T-cell (primary cell): ENCODE measurements at regions not wholly inside any gene's neighbourhood (a gene's known extent, or its start where the extent isn't known, plus 50 kb on each side); places are given as distances from the start of the nearest gene placed in this dataset.

Experiments
- ATAC-seq, 4 experiments: fragments of 200-7000 bp in 3 of 4; fragments of 150-1000 bp in 1 of 4; cut with Tn5 transposase; replicated peaks in 1 of 4; 1 replicate in 3 of 4; 2 replicates in 1 of 4; pipeline ENCODE4 v1.10.0; 2021; ENCODE audit warnings: moderate library complexity in 3 of 4, mild to moderate bottlenecking in 2 of 4, moderate number of reproducible peaks in 1 of 4
- CTCF ChIA-PET, 2 donors: fragments of 300-600 bp; sonication (Branson Sonifier 250); formaldehyde crosslinking; loops; one replicate each; lab custom pipeline; 2022; ENCODE audit warnings: antibody characterized with exemption in 2 of 2; lab: Charles Lee
- POLR2A ChIA-PET, 2 donors: fragments of 300-600 bp; sonication (Branson Sonifier 250); formaldehyde crosslinking; loops; one replicate each; lab custom pipeline; 2022; ENCODE audit warnings: antibody characterized with exemption in 2 of 2; lab: Charles Lee
- DNase-seq, 35 experiments: peaks; one replicate each; pipeline versions ENCODE4 v3.0.0 to v3.0.0-alpha.2; 2013 to 2023
- H3K27ac ChIP-seq: one replicate; pipeline ENCODE4 v1.5.1; 2013; ENCODE audit warnings: low read length
- H3K27me3 ChIP-seq, 2 experiments: replicated peaks in 1 of 2; 1 replicate in 1 of 2; 2 replicates in 1 of 2; pipeline versions ENCODE4 v1.6.1 to v1.7.0; 2013; ENCODE audit warnings: low read length in 1 of 2, mixed read lengths in 1 of 2; ENCODE audit not compliant: control insufficient read depth in 2 of 2, insufficient read depth in 2 of 2; ENCODE audit errors: extremely low read depth in 1 of 2
- H3K36me3 ChIP-seq, 2 donors: 1 replicate in 1 of 2; 2 replicates in 1 of 2; pipeline versions ENCODE4 v1.6.1 to v1.7.0; 2013; ENCODE audit warnings: low read length in 1 of 2; ENCODE audit not compliant: control insufficient read depth in 2 of 2, insufficient read depth in 1 of 2; ENCODE audit errors: extremely low read depth in 1 of 2
- H3K4me1 ChIP-seq, 2 experiments: 1 replicate in 1 of 2; 2 replicates in 1 of 2; pipeline versions ENCODE4 v1.6.1 to v1.7.0; 2013; ENCODE audit warnings: low read length in 2 of 2, mixed read lengths in 1 of 2; ENCODE audit not compliant: insufficient read depth in 2 of 2, control insufficient read depth in 1 of 2; ENCODE audit errors: extremely low read depth in 1 of 2
- H3K4me3 ChIP-seq, 2 donors: 1 replicate in 1 of 2; 2 replicates in 1 of 2; pipeline versions ENCODE4 v1.5.1 to v1.7.0; 2013; ENCODE audit warnings: mild to moderate bottlenecking in 2 of 2, low read length in 1 of 2, moderate library complexity in 1 of 2; ENCODE audit not compliant: control insufficient read depth in 1 of 2; ENCODE audit errors: extremely low read depth in 1 of 2
- H3K9me3 ChIP-seq: 2 replicates; pipeline ENCODE4 v1.7.0; 2013
- H3K27ac Mint-ChIP-seq, 2 donors: one replicate each; pipeline ENCODE4 v1.8.0; 2020 to 2021; ENCODE audit warnings: mild to moderate bottlenecking in 2 of 2, mixed read lengths in 2 of 2
- H3K27me3 Mint-ChIP-seq, 2 donors: one replicate each; pipeline ENCODE4 v1.8.0; 2021 to 2022; ENCODE audit warnings: mixed read lengths in 2 of 2
- H3K36me3 Mint-ChIP-seq: one replicate; pipeline ENCODE4 v1.8.0; 2021; ENCODE audit warnings: mixed read lengths
- H3K4me1 Mint-ChIP-seq, 3 donors: one replicate each; pipeline ENCODE4 v1.8.0; 2020 to 2022; ENCODE audit warnings: mixed read lengths in 3 of 3, mild to moderate bottlenecking in 1 of 3
- H3K4me3 Mint-ChIP-seq, 3 donors: one replicate each; pipeline ENCODE4 v1.8.0; 2020 to 2022; ENCODE audit warnings: mild to moderate bottlenecking in 3 of 3, mixed read lengths in 3 of 3, moderate library complexity in 3 of 3
- H3K9me3 Mint-ChIP-seq, 3 donors: one replicate each; pipeline ENCODE4 v1.8.0; 2020 to 2022; ENCODE audit warnings: mixed read lengths in 3 of 3
- WGBS: methylation state at CpG from one replicate; pipeline ENCODE4 v1.1.5; 2013; ENCODE audit warnings: missing lambda C conversion rate; ENCODE audit not compliant: insufficient coverage; 5-methylcytosine and 5-hydroxymethylcytosine counted together

DNA sequence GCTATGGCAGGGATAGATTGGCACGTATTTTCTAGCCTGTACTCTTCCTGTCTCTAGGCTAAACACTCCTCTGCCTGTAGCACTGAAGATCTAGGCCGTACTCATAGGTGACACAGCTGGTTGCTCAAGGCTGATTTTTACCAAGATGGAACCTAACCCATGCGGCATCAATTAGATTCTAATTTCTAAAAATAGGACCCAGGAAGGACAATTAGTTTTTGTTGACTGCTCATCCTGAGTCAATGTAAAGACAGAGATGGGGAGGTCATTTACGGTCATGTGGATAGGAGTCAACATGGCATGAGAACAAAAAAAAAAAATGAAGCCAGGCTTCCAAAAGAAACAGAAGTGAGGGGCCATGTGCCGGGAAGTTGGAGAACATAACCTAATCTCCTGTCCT lies 360.7 kb upstream of the ETAA1 start:
- no peak overlapping the region for H3K4me3 ChIP-seq
- CTCF ChIA-PET: no interaction called here

DNA sequence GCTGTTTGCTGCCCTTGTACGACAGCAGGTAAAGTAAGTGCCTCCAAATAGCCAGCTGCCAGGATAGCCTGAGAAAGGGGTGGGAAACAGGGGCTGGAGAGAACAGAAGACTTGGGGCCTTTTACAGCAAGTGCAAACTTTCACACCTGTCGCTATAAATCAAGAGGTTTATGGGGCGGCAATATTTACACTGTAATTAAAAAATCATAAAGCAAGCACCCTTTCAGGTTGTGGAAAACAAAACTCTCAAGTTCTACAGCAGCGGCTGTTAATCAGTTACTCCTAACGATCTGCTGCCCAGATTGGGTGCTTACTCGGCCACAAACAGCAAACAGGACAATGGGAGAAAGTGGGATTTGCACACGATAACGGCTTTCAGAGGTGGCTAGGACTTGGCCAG lies 359.5 kb upstream of the ETAA1 start:
- Mint-ChIP-seq H3K36me3 (no peaks in the 10 kb centered on the region), H3K9me3 (peaks cover 2 to 3% (median 3%) of the 10 kb centered on the region in 3 donors), H3K27ac (no peak overlapping the region), H3K4me3 (no peak overlapping the region), H3K27me3 (no peaks in the 10 kb centered on the region), H3K4me1 (no peaks in the 10 kb centered on the region)
- Histone ChIP-seq H3K4me3 (no peak overlapping the region), H3K4me1 (no peaks in the 10 kb centered on the region), H3K9me3 (no peaks in the 10 kb centered on the region), H3K36me3 (no peaks in the 10 kb centered on the region), H3K27me3 (no peaks in the 10 kb centered on the region), H3K27ac (no peak overlapping the region)
- no peak for DNase-seq
- ChIA-PET CTCF (no interaction called here), POLR2A (no interaction called here)
- 81% methylated on average over 6 of the region's 8 CpGs for WGBS
- no peak for ATAC-seq

More for the DNA sequence above, 360.7 kb upstream of the ETAA1 start:
- POLR2A ChIA-PET: no interaction called here
- ATAC-seq: no peak
- H3K36me3 Mint-ChIP-seq: no peaks in the 10 kb centered on the region
- H3K4me1 ChIP-seq: no peaks in the 10 kb centered on the region
- H3K9me3 Mint-ChIP-seq: peaks cover 0 to 3% (median 3%) of the 10 kb centered on the region in 3 donors
- no peak for DNase-seq
- H3K27me3 Mint-ChIP-seq: no peaks in the 10 kb centered on the region
- no peaks in the 10 kb centered on the region for H3K4me1 Mint-ChIP-seq
- 93% methylated on average over 3 of the region's 5 CpGs for WGBS
- H3K27me3 ChIP-seq: no peaks in the 10 kb centered on the region
- no peak overlapping the region for H3K27ac Mint-ChIP-seq
- H3K4me3 Mint-ChIP-seq: no peak overlapping the region
- no peak overlapping the region for H3K27ac ChIP-seq
- no peaks in the 10 kb centered on the region for H3K9me3 ChIP-seq
- no peaks in the 10 kb centered on the region for H3K36me3 ChIP-seq

DNA sequence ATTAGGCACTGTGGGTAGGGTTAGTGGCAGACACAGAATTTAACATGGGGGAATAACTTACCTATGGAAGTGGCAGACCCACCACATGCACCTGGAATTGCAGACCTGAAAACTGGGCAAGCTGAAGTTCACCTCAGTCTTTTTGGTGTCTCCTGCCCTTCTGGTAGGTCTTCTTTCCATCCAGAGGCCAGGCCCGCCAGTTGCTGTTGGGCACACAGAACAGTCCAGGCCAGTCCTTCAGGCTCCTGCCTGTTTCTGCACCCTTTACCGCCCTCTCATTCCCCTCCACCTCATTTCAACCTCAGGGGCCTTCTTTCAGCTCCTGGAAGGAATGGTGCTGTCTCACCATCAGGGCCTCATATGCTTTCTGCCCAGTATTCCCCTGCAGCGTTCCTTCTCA lies 358.9 kb upstream of the ETAA1 start:
- H3K27me3 Mint-ChIP-seq: no peaks in the 10 kb centered on the region
- ATAC-seq: no peak

DNA sequence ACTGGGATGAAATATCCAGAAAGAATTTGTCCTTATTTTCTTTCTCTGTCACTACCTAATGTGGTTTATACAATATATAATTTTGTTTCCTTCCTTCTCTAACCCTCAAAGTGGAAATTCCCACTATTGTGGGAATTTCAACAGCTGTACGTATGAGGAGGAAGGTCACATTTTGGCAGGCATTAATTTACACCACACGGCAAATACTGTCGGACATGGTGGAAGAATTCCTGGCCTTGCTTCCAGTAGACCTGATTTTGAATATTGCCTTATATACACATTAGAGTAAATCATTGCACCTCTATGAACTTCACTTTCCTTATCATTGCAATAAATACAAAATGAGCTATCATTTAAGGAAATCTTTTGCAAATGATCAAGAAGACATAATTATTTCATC lies 358.1 kb upstream of the ETAA1 start:
- Histone ChIP-seq H3K36me3 (no peaks in the 10 kb centered on the region), H3K4me3 (no peak overlapping the region), H3K27ac (no peak overlapping the region), H3K4me1 (no peaks in the 10 kb centered on the region), H3K9me3 (no peaks in the 10 kb centered on the region), H3K27me3 (no peaks in the 10 kb centered on the region)
- DNase-seq: no peak
- Mint-ChIP-seq H3K27me3 (no peaks in the 10 kb centered on the region), H3K36me3 (no peaks in the 10 kb centered on the region), H3K9me3 (peaks cover 0 to 3% (median 2%) of the 10 kb centered on the region in 3 donors), H3K4me1 (no peaks in the 10 kb centered on the region), H3K27ac (no peak overlapping the region), H3K4me3 (no peak overlapping the region)
- WGBS: 100% methylated on average over 2 of the region's 3 CpGs
- ATAC-seq: no peak
- POLR2A ChIA-PET: no interaction called here
- CTCF ChIA-PET: interaction anchor here in 1 of 2 donors (0.6 kb wide), 1 partner anchor 870 kb away, joined by 3 read pairs; no protein-coding TSS in a partner anchor

More for the DNA sequence above, 358.9 kb upstream of the ETAA1 start:
- Mint-ChIP-seq H3K27ac (no peak overlapping the region), H3K36me3 (no peaks in the 10 kb centered on the region), H3K4me3 (no peak overlapping the region), H3K9me3 (peaks cover 2 to 3% (median 3%) of the 10 kb centered on the region in 3 donors), H3K4me1 (no peaks in the 10 kb centered on the region)
- 100% methylated on average over 1 of the region's 3 CpGs for WGBS
- Histone ChIP-seq H3K27me3 (no peaks in the 10 kb centered on the region), H3K4me3 (no peak overlapping the region), H3K9me3 (no peaks in the 10 kb centered on the region), H3K36me3 (no peaks in the 10 kb centered on the region), H3K27ac (no peak overlapping the region), H3K4me1 (no peaks in the 10 kb centered on the region)
- ChIA-PET CTCF (no interaction called here), POLR2A (no interaction called here)
- no peak for DNase-seq

DNA sequence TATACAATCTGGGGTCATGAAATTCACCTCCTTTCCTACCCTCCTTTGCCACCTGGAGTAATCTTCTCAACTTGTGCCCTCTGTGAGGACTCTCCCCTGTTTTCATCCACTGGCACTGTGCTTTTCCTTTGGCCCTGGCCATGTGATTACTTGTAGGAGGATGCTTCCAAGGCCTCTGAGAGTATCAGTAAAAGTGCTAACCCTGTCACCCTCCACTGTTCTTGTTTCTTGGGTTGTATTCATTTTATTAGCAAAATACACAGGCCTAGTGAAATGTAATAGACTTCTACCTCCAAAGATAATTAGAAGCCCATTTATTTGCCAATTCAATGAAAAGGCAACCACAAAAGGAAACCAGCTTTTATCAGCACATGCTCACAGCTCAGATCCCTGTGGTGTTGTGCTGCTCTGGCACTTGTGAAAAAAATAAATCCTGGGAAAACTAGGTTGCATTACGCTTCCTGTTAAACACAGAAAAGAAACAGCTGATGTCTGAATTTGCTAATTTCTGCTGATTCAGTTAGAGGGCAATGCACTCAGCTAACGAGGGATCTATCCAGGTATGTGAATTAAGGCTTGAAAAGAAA lies 357.5 kb upstream of the ETAA1 start:
- H3K36me3 Mint-ChIP-seq: no peaks in the 10 kb centered on the region
- DNase-seq: no peak
- H3K27ac Mint-ChIP-seq: no peak overlapping the region
- Histone ChIP-seq H3K9me3 (no peaks in the 10 kb centered on the region), H3K4me3 (no peak overlapping the region), H3K27me3 (no peaks in the 10 kb centered on the region), H3K4me1 (no peaks in the 10 kb centered on the region), H3K36me3 (no peaks in the 10 kb centered on the region), H3K27ac (no peak overlapping the region)
- H3K4me3 Mint-ChIP-seq: no peak overlapping the region
- H3K27me3 Mint-ChIP-seq: no peaks in the 10 kb centered on the region
- no peak for ATAC-seq
- 25% methylated on average over 2 of the region's 2 CpGs for WGBS
- ChIA-PET POLR2A (no interaction called here), CTCF (interaction anchor here in 1 of 2 donors (0.6 kb wide), 1 partner anchor 869 kb away, joined by 3 read pairs; no protein-coding TSS in a partner anchor)
- H3K4me1 Mint-ChIP-seq: no peaks in the 10 kb centered on the region
- peaks cover 0 to 3% (median 2%) of the 10 kb centered on the region in 3 donors for H3K9me3 Mint-ChIP-seq

DNA sequence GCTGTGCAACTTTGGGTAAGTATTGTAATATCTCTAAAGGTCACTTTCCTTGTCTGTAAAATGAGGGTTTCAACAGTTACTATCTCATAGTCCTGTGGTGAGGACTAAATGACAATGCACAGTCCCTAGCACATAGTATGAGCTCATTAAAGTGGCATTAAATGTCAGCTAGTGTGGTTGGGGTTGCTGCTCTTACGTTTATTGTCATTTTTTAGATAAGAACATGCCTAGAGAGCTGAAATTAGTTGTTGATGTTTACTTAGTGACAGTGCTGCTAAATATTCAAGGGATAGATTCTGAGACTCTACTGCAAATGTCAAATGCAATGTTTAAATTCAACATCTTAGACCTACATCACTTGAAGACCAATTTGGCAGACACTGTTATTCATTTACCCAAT lies 356.1 kb upstream of the ETAA1 start:
- no peak for DNase-seq
- H3K27ac Mint-ChIP-seq: no peak overlapping the region
- ATAC-seq: no peak
- H3K4me3 ChIP-seq: no peak overlapping the region
- no CpG with 5 or more reads among the region's 1 CpG for WGBS
- no peaks in the 10 kb centered on the region for H3K4me1 Mint-ChIP-seq
- no peaks in the 10 kb centered on the region for H3K27me3 Mint-ChIP-seq
- no peaks in the 10 kb centered on the region for H3K9me3 ChIP-seq
- no peaks in the 10 kb centered on the region for H3K36me3 Mint-ChIP-seq
- H3K4me1 ChIP-seq: no peaks in the 10 kb centered on the region
- ChIA-PET CTCF (no interaction called here), POLR2A (interaction anchor here in 1 of 2 donors (0.6 kb wide), 1 partner anchor 169 kb away, joined by 3 read pairs; no protein-coding TSS in a partner anchor)
- H3K9me3 Mint-ChIP-seq: peaks cover 2 to 3% (median 2%) of the 10 kb centered on the region in 3 donors
- no peaks in the 10 kb centered on the region for H3K27me3 ChIP-seq
- no peak overlapping the region for H3K27ac ChIP-seq
- H3K36me3 ChIP-seq: no peaks in the 10 kb centered on the region
- H3K4me3 Mint-ChIP-seq: no peak overlapping the region
